CD1c-positive myeloid dendritic cell (primary cell): ENCODE measurements at regions not wholly inside any gene's neighbourhood (a gene's known extent, or its start where the extent isn't known, plus 50 kb on each side); places are given as distances from the start of the nearest gene placed in this dataset.

Experiments used
- DNase-seq: peaks from one replicate; pipeline ENCODE4 v3.0.0-alpha.2; 2016; ENCODE audit errors: extremely low spot score

- DNase-seq: no peak
Measured at GRCh38 chr4:58553679-58554078, 1443.5 kb upstream of the IGFBP7 start.

- DNase-seq: no peak
Measured at GRCh38 chr4:58553031-58553430, 1442.8 kb upstream of the IGFBP7 start.

GRCh38 chr4:58551676-58552075 lies 1441.5 kb upstream of the IGFBP7 start:
- DNase-seq: no peak

GRCh38 chr4:58543465-58543864 lies 1433.3 kb upstream of the IGFBP7 start:
- DNase-seq: no peak

- DNase-seq: no peak
Measured at GRCh38 chr4:58541926-58542325, 1431.7 kb upstream of the IGFBP7 start.

- no peak for DNase-seq
Measured at GRCh38 chr4:58522765-58523382, 1412.7 kb upstream of the IGFBP7 start.

- DNase-seq: no peak
Measured at GRCh38 chr4:58515226-58515625, 1405.0 kb upstream of the IGFBP7 start.

GRCh38 chr4:58514299-58514698 lies 1404.1 kb upstream of the IGFBP7 start:
- no peak for DNase-seq

GRCh38 chr4:58510652-58511051 lies 1400.5 kb upstream of the IGFBP7 start:
- no peak for DNase-seq

GRCh38 chr4:58507079-58507478 lies 1396.9 kb upstream of the IGFBP7 start:
- no peak for DNase-seq

GRCh38 chr4:58502839-58503238 lies 1392.7 kb upstream of the IGFBP7 start:
- DNase-seq: no peak

- no peak for DNase-seq
Measured at GRCh38 chr4:58499182-58499581, 1389.0 kb upstream of the IGFBP7 start.

GRCh38 chr4:58491620-58492019 lies 1381.4 kb upstream of the IGFBP7 start:
- no peak for DNase-seq

GRCh38 chr4:58477950-58478349 lies 1367.8 kb upstream of the IGFBP7 start:
- DNase-seq: no peak

- DNase-seq: no peak
Measured at GRCh38 chr4:58477513-58477912, 1367.3 kb upstream of the IGFBP7 start.

GRCh38 chr4:58475097-58475496 lies 1364.9 kb upstream of the IGFBP7 start:
- no peak for DNase-seq

GRCh38 chr4:58465031-58465430 lies 1354.8 kb upstream of the IGFBP7 start:
- no peak for DNase-seq

GRCh38 chr4:58456727-58457384 lies 1346.7 kb upstream of the IGFBP7 start:
- no peak for DNase-seq

GRCh38 chr4:58453956-58454355 lies 1343.8 kb upstream of the IGFBP7 start:
- no peak for DNase-seq

- no peak for DNase-seq
Measured at GRCh38 chr4:58451707-58452106, 1341.5 kb upstream of the IGFBP7 start.

- no peak for DNase-seq
Measured at GRCh38 chr4:58435871-58436270, 1325.7 kb upstream of the IGFBP7 start.

- DNase-seq: no peak
Measured at GRCh38 chr4:58413849-58414248, 1303.7 kb upstream of the IGFBP7 start.

- no peak for DNase-seq
Measured at GRCh38 chr4:58411904-58412303, 1301.7 kb upstream of the IGFBP7 start.

- DNase-seq: no peak
Measured at GRCh38 chr4:58406762-58407161, 1296.6 kb upstream of the IGFBP7 start.
